ENCODE measurements at regions not wholly inside any gene's neighbourhood (a gene's known extent, or its start where the extent isn't known, plus 50 kb on each side); places are given as distances from the start of the nearest gene placed in this dataset.

DNA sequence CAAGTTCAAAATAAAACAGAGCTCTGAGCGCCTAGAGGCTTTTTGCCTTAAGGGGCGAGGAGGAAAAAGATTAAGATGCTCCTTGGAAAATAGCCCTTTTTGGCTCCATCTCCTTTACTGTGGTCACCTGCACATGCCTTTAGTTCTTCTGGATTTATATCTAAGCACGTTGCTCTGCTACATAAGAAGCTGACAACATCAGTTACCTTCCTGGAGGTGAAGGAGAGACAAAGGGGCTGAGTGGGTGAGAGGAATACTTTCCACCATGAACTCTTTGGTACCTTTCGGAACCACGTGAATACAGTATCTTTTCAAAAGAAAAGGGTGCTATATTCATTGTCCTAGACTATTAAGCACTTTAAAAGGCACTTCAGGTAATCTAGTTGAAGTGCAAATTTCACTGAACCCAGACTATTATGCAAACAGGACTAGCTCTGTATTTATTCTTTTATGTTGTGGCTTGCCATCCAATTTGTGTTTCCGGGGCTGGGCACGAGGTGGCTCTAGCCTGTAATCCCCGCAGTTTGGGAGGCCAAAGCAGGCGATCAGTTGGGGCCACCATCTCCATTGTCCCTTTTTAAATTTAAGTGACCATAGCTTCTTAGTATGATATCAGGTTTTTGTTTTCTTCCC lies 201.5 kb downstream of the TM9SF2 start:
- no peak overlapping the region for H3K4me3 ChIP-seq (ENCODE audit: low read depth, low read length)
- no peak for DNase-seq (ENCODE audit: low read depth)
- TF ChIP-seq, protein P1, sequence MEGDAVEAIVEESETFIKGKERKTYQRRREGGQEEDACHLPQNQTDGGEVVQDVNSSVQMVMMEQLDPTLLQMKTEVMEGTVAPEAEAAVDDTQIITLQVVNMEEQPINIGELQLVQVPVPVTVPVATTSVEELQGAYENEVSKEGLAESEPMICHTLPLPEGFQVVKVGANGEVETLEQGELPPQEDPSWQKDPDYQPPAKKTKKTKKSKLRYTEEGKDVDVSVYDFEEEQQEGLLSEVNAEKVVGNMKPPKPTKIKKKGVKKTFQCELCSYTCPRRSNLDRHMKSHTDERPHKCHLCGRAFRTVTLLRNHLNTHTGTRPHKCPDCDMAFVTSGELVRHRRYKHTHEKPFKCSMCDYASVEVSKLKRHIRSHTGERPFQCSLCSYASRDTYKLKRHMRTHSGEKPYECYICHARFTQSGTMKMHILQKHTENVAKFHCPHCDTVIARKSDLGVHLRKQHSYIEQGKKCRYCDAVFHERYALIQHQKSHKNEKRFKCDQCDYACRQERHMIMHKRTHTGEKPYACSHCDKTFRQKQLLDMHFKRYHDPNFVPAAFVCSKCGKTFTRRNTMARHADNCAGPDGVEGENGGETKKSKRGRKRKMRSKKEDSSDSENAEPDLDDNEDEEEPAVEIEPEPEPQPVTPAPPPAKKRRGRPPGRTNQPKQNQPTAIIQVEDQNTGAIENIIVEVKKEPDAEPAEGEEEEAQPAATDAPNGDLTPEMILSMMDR (IDR thresholded peaks at IDR 0.05; ENCODE audit: low read depth, low read length, missing control alignments) = no peak

DNA sequence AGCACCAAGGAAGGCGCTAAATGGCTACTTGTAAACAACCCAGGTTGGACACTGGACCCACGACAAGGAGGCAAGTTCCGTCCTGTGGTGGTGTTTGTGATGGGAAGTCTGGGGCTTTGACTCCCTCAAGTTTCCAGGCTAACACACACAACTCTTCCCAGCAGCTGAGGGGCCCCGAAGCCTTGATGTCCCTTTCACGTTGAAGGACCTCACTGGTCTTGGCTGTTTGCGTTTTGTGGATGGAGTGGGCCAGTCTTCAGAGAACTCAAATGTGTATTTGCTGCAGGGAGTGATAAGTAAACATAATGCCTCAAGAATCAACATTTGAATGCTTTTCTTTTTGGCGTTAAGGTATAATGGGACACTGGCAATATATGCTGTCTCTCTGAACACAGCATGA lies 199.2 kb downstream of the TM9SF2 start:
- TF ChIP-seq, protein P1 (IDR thresholded peaks at IDR 0.05; ENCODE audit: low read depth, low read length, missing control alignments) = no peak
- H3K4me3 ChIP-seq (ENCODE audit: low read depth, low read length) = no peak overlapping the region
- no peak for DNase-seq (ENCODE audit: low read depth)

DNA sequence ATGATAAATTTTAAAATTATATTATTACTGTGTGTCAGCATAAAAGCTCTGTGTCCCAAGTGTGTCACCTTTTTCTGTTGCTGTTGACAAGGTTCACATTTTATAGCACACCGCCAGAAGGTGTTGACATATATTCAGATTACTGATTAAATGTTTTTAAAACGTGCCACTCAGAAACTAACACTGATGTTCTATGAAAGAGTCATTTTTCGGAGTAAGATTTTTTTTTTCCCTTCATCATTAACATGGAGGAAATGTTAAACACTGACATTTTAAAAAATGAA lies 197.5 kb downstream of the TM9SF2 start:
- TF ChIP-seq, protein P1 (IDR thresholded peaks at IDR 0.05; ENCODE audit: low read depth, low read length, missing control alignments) = no peak
- H3K4me3 ChIP-seq (ENCODE audit: low read depth, low read length) = no peak overlapping the region
- no peak for DNase-seq (ENCODE audit: low read depth)

DNA sequence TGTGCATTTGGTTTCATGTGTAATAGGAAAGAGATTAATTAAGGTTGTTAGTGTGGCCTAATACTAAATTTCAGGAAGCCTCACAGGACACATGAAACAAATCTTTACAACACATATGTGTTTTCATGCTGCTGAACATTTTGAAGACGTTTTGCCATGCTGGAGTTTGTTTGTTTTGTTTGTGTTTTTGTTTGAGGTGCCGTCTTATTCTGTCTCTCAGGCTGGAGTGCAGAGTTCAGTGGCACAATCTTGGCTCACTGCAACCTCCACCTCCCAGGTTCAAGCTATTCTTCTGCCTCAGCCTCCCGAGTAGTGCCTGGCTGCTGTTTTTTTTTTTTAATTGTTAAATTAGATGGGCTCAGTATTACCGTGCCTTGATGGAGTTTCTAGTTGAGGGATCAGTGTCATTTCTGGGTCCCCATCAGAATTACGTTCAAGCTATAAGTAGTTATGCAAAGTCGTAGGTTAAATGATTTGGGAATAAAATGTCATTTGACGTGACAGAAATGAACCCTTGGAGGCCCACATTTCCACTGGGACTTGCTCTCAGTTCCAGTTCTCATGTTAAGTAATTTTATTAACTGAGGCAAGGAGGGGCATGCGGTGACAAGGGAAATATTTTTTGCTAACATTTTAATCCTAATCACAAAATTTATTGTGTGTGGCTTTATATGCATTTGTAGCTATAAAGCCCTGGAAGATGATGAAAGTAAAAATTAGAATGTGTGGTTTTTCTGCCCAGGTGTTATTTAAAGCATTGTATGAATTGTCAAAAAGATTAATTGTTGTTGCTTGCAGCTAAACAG lies 196.9 kb downstream of the TM9SF2 start:
- no peak for DNase-seq (ENCODE audit: low read depth)
- TF ChIP-seq, protein P1 (IDR thresholded peaks at IDR 0.05; ENCODE audit: low read depth, low read length, missing control alignments) = no peak
- H3K4me3 ChIP-seq (ENCODE audit: low read depth, low read length) = no peak overlapping the region

DNA sequence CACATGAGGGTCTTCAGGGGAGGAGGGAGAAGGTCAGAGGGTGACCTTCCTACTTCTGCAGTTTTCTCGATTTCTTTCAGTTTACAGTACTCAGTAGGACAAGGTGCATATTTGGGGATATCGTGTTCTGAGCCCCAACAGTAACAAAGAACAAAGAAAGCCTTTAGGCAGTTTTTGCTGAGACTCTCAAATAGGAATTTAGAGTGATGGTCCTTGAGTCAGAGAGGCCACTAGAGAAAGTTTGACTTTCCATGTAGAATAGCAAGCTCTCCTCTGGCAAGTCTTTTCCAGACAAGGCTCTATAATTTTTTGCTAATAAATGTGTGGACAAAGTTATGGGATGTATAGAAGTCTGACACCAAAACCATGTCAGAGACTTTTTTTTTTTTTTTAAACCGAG lies 194.6 kb downstream of the TM9SF2 start:
- DNase-seq (ENCODE audit: low read depth) = no peak
- TF ChIP-seq, protein P1 (IDR thresholded peaks at IDR 0.05; ENCODE audit: low read depth, low read length, missing control alignments) = no peak
- H3K4me3 ChIP-seq (ENCODE audit: low read depth, low read length) = no peak overlapping the region

DNA sequence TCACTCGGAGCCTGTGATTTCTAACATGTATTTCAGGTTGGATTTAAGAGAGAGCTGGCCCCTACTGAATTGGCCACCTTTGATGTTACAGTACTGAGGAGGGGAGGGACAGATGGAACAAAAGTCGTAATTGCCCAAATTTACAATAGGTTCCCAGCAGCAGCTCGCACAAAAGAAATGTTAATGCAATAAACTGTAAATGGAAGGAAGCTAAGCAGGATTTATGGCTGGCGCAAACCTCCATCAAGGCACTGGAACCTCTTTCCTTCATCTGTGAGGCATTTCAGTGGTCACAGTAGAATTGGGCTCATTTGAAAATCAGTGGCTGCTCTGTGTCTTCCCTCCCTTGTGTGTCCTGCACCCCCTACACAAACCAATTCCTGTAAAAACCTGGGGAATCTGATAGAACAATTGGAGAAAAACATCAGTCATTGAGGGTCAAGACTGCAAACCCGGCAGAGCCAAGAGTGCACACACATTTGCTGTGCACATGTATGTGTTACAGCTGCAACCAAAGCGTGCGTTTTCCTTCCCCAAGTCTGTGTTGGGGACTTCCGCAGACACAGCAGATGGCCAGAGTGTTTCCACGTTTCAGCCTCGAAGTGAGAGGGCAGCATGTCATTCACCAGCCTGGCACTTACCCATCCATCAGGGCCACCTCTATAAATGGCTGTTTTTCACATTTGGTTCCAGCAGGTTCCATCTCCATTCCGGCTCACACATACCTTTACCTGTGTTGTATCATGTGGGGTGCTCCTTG lies 192.8 kb downstream of the TM9SF2 start:
- H3K4me3 ChIP-seq (ENCODE audit: low read depth, low read length) = no peak overlapping the region
- DNase-seq (ENCODE audit: low read depth) = no peak
- TF ChIP-seq, protein P1 (IDR thresholded peaks at IDR 0.05; ENCODE audit: low read depth, low read length, missing control alignments) = no peak
